ENCODE measurements at regions not wholly inside any gene's neighbourhood (a gene's known extent, or its start where the extent isn't known, plus 50 kb on each side); places are given as distances from the start of the nearest gene placed in this dataset.

GRCh38 chr2:204012072-204012653, 75.6 kb downstream of the ICOS start:
- DNase-seq (ENCODE audit: low spot score), result peak; percentile 74

DNA sequence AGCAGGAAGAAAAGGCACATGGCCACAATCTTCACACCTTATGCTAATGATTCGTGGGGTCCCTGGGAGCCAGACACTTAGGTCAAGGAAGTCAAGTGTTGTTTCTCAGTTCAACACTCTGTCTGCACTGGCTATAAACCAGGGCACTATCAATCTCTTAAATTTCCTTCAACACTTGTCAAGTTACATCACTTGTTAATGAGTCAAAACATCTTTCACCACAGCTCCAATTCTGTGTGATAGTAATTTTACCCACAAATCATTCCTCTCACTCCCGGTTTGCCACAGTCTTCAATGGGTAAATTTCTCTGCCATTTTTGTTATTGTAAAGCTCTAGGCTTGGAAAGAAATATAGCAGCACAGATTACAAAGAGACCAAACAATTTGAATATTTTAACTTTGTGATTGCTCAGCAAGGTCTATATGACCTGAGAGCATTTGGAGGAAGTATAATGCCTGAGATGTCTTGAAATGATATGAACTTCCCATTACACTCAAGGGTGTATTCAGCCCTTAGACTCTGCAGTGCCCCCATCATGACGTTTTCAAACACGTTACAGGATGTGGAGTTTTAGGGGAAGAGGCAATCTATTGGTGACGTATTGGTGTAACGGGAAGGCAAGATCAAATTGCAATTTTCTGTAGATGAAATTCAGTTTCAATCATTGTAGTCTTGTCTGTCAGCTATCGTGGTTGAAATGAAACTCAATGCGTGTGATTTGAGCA, 78.7 kb downstream of the ICOS start:
- no peak for DNase-seq (ENCODE audit: low spot score)

DNA sequence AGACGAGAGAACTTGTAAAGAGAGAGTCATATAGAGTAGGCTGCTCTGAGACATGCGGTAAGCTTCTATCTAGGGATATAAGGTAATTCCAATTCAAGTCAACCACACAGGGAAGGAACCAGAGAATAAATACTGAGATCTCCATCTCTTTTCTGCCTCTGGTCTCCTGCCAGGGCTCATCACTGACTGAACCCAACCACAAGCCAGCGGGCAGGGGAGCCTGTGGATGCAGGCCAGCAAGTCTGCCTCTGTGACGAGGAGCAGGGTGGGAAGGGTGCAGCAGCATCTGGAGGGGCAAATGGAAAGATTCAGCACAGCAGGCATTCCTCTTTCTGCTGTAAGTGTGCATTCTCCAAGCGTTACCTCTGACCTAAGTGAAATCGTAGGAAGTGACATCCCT, 82.2 kb downstream of the ICOS start:
- DNase-seq (ENCODE audit: low spot score), result no peak

DNA sequence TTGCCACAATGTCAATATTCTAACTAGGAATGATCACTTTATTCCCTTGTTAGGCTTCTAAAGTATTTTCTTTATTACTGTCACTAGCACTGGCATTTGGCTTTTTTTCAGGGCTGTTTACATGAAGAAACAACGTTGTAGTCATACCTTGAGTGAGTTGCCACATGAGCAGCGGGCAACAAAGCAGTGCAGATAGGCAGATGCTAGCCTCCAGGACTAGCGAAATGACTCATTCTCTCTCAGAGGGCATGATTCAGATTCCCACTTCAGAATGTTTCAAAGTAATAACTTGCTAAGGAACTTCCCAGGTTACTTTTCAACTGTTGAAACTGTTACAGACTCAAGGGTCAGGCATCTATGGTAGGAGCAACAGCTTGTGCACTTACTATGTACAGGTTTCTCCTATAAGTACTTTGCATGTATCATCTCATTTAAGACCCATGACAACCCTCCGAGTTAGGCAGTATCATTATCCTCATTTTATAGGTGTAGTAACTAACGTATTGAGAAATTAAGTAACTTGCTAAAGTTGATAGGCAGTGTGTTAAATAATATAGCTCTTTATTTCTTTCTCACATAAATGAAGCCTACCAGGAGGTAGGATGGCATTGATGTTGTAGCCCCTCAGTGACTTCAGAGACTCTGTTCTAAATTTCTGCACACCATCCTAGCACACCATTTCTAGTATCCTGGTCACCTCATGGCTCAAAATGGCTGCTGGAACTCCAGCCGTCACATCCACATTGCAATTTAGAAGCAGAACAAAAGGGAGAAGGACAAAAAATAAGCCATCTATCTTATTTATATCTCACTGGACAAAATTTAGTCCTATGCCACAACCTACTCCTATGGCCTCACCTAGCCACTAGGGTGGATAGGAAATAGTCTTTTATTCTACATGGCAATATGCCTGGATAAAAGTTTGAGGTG, 83.3 kb downstream of the ICOS start:
- DNase-seq (ENCODE audit: low spot score), result no peak

- DNase-seq (ENCODE audit: low spot score), result no peak
These were observed 84.9 kb downstream of the ICOS start for GRCh38 chr2:204021290-204022081.

DNA sequence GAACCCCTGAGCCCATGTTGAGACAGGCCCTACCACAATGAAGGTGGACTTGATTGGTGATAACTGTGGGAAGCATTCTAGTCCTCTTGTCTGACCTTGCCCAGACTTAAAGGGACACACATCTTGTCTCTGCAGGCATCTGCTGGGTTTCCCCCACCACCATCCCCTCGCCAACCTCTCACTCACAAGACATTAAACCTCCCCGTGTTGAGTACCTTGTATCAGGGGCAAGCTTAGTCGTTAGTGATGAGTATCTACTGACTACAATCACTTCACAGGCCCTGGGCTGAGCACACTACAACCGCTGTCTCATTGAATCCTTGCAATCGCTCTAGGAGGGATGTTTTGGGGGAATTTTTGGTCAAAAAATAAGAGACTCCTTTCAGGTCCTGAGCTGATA, 86.0 kb downstream of the ICOS start:
- no peak for DNase-seq (ENCODE audit: low spot score)

DNA sequence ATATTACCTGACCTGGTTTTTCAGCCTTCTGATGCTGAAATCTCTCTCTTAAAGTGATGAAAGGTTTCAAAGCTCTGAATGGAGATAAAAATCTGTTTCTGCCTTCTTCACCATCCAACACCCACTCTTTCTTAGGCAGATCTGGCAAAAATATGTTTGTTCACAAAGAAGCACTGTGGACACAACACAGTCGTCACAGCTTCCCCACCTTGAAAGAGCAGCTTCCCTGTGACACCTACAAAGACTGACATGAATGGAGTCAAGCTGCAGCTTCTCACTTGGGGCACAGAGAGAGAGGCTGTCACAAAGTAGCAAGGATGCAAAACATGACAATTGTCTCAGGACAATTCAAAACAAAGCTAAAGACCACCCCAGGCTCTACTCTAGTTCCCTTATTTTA, 86.5 kb downstream of the ICOS start:
- no peak for DNase-seq (ENCODE audit: low spot score)

DNA sequence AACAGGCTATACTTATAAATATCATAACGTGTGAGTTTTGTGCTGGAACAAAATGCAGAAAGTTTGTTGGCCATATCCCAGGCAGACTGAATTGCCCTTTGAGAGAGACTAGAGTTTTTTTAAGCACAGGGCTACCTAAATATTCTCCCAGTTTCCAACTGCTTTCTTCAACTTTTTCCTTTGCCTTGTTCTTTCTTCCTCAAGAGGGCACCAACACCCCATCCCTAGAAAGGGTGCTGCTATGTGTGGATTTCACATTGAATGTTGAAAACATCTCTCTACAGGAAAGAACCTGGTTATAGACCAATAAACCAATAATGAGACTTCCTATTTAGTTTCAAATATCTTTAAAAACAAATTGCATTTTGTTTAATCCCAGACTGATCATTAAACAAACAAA, 87.9 kb downstream of the ICOS start:
- peak; percentile 60 for DNase-seq (ENCODE audit: low spot score)

DNA sequence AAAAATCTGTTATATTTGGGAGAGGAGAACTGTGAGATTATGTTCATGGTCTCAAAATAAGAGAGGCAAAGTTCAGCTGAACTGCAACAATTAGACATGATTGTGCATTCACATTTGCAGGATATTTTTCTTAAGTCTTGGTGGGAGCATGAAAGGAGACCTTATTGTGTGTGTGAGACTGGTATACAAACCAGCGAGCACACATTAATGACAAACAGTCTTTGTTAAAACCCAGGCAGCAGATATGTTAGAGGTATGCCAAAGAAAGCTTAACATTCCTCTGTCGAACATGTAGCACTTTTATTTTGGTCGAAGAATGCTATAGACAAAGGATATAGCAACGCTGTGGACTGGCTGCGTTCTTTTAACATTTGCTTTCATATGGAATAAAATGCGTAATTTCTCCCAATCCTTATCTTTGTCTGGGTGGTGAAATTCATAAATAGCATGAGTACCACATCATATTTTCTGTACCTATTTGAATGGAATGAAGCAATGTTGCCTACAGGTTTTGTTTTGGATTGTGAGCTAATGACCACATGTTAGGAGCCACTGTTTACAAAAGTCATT, 88.4 kb downstream of the ICOS start:
- DNase-seq (ENCODE audit: low spot score), result no peak

DNA sequence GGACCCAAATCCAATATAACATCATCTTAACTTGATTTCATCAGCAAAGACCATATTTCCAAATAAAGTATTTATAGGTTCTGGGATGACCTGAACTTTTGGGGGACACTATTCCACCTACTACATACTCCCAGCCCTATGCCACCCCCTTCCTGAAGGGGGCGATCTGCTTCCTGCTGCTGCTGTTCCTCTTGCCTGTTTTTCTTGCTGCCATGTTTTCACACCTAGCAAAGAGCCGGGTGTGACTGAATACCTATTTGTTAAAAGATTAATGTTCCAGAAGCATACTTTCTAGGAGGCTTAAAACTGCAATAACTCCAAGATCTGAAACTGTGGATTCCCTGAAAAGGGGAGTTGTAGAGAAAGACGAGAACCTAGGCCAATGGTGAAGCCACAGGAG, 89.7 kb downstream of the ICOS start:
- DNase-seq (ENCODE audit: low spot score), result no peak

- DNase-seq (ENCODE audit: low spot score), result no peak
These were observed 90.5 kb downstream of the ICOS start for GRCh38 chr2:204027091-204027490.

DNA sequence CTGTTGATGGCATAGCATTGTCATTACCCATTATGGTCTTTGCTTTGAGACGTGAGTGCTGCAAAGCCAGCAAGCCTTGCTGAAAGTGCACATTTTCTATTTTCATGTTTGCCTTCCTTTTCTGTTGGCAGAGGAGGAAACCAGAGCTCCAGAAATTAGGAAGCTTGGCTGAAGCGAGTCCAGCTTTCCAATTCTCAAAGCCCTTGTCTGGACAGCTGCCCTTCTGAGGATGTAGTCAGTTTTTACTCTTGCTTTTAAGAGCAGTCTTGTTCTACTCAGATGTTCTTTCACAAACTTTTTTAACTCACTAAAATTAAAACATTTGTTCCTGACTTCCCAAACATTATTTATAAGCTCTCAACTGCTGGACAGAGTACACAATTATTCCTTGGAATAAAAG, 93.8 kb downstream of the ICOS start:
- no peak for DNase-seq (ENCODE audit: low spot score)

DNA sequence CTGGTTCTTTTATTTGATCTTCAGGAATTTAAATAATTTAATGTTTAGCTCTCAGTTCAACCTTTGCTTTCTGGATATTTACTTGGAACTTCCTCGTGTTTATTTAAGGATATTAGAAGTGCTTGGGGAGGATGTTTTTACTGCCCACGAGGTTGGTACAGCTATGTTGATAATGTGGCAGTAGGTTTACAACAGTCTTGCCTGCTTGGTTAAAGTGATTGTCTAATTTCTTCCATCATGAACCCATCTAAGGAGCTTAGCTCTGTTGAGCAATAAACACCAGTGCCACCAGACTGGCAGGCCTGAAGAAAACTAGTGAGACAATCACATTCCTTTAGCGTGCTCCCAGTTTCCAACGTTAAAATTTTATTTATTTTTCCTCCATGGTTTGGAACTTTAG, 94.5 kb downstream of the ICOS start:
- no peak for DNase-seq (ENCODE audit: low spot score)

DNA sequence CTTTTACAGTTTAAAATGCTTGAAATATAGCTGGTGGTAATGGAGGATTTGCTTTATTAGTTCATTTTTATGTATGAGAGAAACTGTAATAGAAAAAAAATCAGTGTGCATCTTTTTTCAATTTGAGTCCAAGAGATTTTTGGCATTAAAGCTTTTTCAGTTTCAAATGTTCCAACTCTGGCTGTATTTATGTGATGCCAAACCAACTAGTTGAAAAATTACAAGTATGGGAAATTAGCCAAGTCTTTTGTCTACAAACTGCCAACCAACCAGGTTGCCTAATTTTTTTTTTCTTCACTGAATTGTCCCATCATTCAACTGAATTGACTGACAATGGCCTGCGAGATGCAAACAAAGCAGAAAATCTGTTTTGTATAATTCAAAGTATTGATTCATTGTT, 95.7 kb downstream of the ICOS start:
- DNase-seq (ENCODE audit: low spot score), result no peak

- no peak for DNase-seq (ENCODE audit: low spot score)
These were observed 97.3 kb downstream of the ICOS start for GRCh38 chr2:204033611-204034495.

- DNase-seq (ENCODE audit: low spot score), result no peak
These were observed 100.1 kb downstream of the ICOS start for GRCh38 chr2:204036706-204037105.

DNA sequence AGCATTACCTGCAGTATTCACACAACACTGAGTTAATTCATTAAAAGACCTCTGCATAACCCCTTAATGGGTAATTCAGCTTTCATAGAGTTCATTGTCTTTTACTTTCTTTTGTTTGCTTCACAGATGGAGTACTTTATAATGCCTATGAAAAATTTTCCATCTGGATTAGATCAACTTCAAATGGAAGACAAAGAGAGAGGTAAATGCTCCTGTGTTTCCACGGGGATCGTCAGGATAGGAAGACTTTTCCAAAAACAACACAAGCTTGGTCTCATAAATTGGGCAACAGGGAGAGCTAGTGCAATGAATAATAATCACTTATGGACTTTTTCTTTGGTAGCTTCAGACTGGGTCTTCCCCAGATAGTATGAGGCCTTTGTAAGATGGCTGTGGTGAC, 100.7 kb downstream of the ICOS start:
- DNase-seq (ENCODE audit: low spot score), result no peak

- DNase-seq (ENCODE audit: low spot score), result no peak
These were observed 102.8 kb downstream of the ICOS start for GRCh38 chr2:204039298-204039838.

- no peak for DNase-seq (ENCODE audit: low spot score)
These were observed 103.5 kb downstream of the ICOS start for GRCh38 chr2:204040016-204040415.

DNA sequence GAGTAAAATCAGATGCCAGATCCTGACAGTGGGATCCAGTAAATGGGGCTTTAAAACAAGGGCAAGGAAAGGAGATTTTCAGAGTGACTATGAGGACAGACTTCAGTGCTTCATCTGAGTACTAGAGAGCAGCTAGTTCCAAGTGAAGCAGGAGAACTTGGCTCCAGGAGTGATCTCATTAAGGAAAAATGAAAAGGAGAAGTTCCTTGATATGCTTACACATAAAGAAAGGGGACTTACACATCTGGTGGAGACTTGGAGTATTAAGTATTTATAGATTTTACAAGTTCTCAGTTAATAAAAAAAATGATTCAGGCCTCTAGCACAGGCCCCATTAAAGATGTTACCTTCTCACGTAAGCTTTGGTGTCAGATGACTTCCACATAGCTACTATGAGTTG, 105.8 kb downstream of the ICOS start:
- no peak for DNase-seq (ENCODE audit: low spot score)

GRCh38 chr2:204046145-204046544, 109.6 kb downstream of the ICOS start:
- DNase-seq (ENCODE audit: low spot score), result no peak
